ENCODE measurements at regions not wholly inside any gene's neighbourhood (a gene's known extent, or its start where the extent isn't known, plus 50 kb on each side); places are given as distances from the start of the nearest gene placed in this dataset.

GRCh38 chr17:36863676-36864612 lies 73.3 kb upstream of the LHX1 start:
- FAIRE-seq (no peak), DNase-seq (ENCODE audit: insufficient read length, low spot score) (no peak)
- TF ChIP-seq CTCF (IDR thresholded peaks at IDR 0.05; ENCODE audit: insufficient read depth, missing control alignments) = no peak

- DNase-seq (ENCODE audit: insufficient read length, low spot score) (no peak), FAIRE-seq (no peak)
- no peak for TF ChIP-seq CTCF (IDR thresholded peaks at IDR 0.05; ENCODE audit: insufficient read depth, missing control alignments)
These were observed 72.3 kb upstream of the LHX1 start for GRCh38 chr17:36864827-36865430.

- TF ChIP-seq CTCF (IDR thresholded peaks at IDR 0.05; ENCODE audit: insufficient read depth, missing control alignments) = no peak
- DNase-seq (ENCODE audit: insufficient read length, low spot score) = no peak
- FAIRE-seq = no peak
These were observed 69.4 kb upstream of the LHX1 start for GRCh38 chr17:36867716-36868341.

- no peak for TF ChIP-seq CTCF (IDR thresholded peaks at IDR 0.05; ENCODE audit: insufficient read depth, missing control alignments)
- no peak for DNase-seq (ENCODE audit: insufficient read length, low spot score)
- no peak for FAIRE-seq
These were observed 68.5 kb upstream of the LHX1 start for GRCh38 chr17:36868777-36869176.

GRCh38 chr17:36869441-36869840 lies 67.8 kb upstream of the LHX1 start:
- no peak for TF ChIP-seq CTCF (IDR thresholded peaks at IDR 0.05; ENCODE audit: insufficient read depth, missing control alignments)
- FAIRE-seq (no peak), DNase-seq (ENCODE audit: insufficient read length, low spot score) (no peak)

GRCh38 chr17:36869856-36870719 lies 67.2 kb upstream of the LHX1 start:
- FAIRE-seq (no peak), DNase-seq (ENCODE audit: insufficient read length, low spot score) (no peak)
- no peak for TF ChIP-seq CTCF (IDR thresholded peaks at IDR 0.05; ENCODE audit: insufficient read depth, missing control alignments)
